DMS153 (cell line): ENCODE measurements at regions not wholly inside any gene's neighbourhood (a gene's known extent, or its start where the extent isn't known, plus 50 kb on each side); places are given as distances from the start of the nearest gene placed in this dataset.

Experiments used
- DNase-seq: peaks from one replicate; lab custom pipeline; 2025; lab: John Stamatoyannopoulos, UW

GRCh38 chr3:107969994-107970819 lies 120.6 kb downstream of the CD47 start:
- DNase-seq, result peak; percentile 41

- no peak for DNase-seq
Measured at GRCh38 chr3:107969525-107969924, 121.3 kb downstream of the CD47 start.

GRCh38 chr3:107966276-107966675 lies 124.6 kb downstream of the CD47 start:
- DNase-seq, result no peak

- no peak for DNase-seq
Measured at GRCh38 chr3:107965136-107965655, 125.6 kb downstream of the CD47 start.

GRCh38 chr3:107963581-107963980 lies 127.2 kb downstream of the CD47 start:
- no peak for DNase-seq

- peak; percentile 43 for DNase-seq
Measured at GRCh38 chr3:107962946-107963345, 127.9 kb downstream of the CD47 start.

- DNase-seq, result no peak
Measured at GRCh38 chr3:107962037-107962436, 128.8 kb downstream of the CD47 start.

- DNase-seq, result no peak
Measured at GRCh38 chr3:107959550-107960154, 131.2 kb downstream of the CD47 start.

GRCh38 chr3:107958146-107958545 lies 132.7 kb downstream of the CD47 start:
- no peak for DNase-seq

GRCh38 chr3:107956991-107957900 lies 133.6 kb downstream of the CD47 start:
- no peak for DNase-seq

GRCh38 chr3:107954845-107955244 lies 136.0 kb downstream of the CD47 start:
- no peak for DNase-seq

- DNase-seq, result no peak
Measured at GRCh38 chr3:107953722-107954121, 137.1 kb downstream of the CD47 start.

- no peak for DNase-seq
Measured at GRCh38 chr3:107951126-107951525, 139.7 kb downstream of the CD47 start.

- DNase-seq, result no peak
Measured at GRCh38 chr3:107950417-107950816, 140.4 kb downstream of the CD47 start.

- no peak for DNase-seq
Measured at GRCh38 chr3:107949394-107949970, 141.3 kb downstream of the CD47 start.

- DNase-seq, result no peak
Measured at GRCh38 chr3:107947203-107947602, 143.6 kb downstream of the CD47 start.

GRCh38 chr3:107946700-107947099 lies 144.1 kb downstream of the CD47 start:
- no peak for DNase-seq

- DNase-seq, result no peak
Measured at GRCh38 chr3:107945417-107946094, 145.3 kb downstream of the CD47 start.

- no peak for DNase-seq
Measured at GRCh38 chr3:107943786-107944523, 146.9 kb downstream of the CD47 start.

- DNase-seq, result no peak
Measured at GRCh38 chr3:107942951-107943749, 147.7 kb downstream of the CD47 start.
